ENCODE measurements at regions not wholly inside any gene's neighbourhood (a gene's known extent, or its start where the extent isn't known, plus 50 kb on each side); places are given as distances from the start of the nearest gene placed in this dataset.

DNA sequence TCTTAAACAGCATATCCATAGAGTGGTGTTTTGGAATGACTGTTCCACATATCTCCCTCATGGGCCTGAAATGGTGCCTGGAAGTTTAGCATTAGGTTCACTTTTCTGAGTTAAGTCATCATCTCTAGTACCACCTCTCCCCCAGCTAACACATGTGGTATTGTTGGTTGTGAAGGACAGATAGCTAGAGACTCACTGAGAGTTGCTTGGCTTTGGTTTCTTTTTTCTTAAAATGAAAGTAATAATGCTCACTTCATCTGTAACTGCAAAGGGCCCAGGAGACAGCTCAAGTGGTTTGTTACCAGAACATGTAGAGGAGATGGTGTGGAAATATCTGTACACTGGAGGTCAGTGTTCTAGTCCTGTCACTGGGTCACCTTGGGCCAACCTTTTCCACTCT is 90.9 kb downstream of the EFNB1 start:
- TF ChIP-seq, protein P1, sequence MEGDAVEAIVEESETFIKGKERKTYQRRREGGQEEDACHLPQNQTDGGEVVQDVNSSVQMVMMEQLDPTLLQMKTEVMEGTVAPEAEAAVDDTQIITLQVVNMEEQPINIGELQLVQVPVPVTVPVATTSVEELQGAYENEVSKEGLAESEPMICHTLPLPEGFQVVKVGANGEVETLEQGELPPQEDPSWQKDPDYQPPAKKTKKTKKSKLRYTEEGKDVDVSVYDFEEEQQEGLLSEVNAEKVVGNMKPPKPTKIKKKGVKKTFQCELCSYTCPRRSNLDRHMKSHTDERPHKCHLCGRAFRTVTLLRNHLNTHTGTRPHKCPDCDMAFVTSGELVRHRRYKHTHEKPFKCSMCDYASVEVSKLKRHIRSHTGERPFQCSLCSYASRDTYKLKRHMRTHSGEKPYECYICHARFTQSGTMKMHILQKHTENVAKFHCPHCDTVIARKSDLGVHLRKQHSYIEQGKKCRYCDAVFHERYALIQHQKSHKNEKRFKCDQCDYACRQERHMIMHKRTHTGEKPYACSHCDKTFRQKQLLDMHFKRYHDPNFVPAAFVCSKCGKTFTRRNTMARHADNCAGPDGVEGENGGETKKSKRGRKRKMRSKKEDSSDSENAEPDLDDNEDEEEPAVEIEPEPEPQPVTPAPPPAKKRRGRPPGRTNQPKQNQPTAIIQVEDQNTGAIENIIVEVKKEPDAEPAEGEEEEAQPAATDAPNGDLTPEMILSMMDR (IDR thresholded peaks at IDR 0.05), result no peak
- TF ChIP-seq POLR2A (IDR thresholded peaks at IDR 0.05) (no peak), POLR2AphosphoS5 (IDR thresholded peaks at IDR 0.05) (no peak)

Data from sigmoid colon (tissue), 4 donors.